Muscle layer of duodenum (tissue), 2 donors: ENCODE measurements at regions not wholly inside any gene's neighbourhood (a gene's known extent, or its start where the extent isn't known, plus 50 kb on each side); places are given as distances from the start of the nearest gene placed in this dataset.

Experiments
- H3K27ac ChIP-seq: one replicate; pipeline ENCODE4 v1.7.0; 2013; ENCODE audit warnings: mild to moderate bottlenecking, low read length
- H3K27me3 ChIP-seq: one replicate; pipeline ENCODE4 v1.7.0; 2013; ENCODE audit warnings: low read depth, mild to moderate bottlenecking, control low read depth, low read length
- H3K36me3 ChIP-seq, 2 donors: one replicate each; pipeline ENCODE4 v1.7.0; 2013; ENCODE audit warnings: low read length in 2 of 2, control low read depth in 1 of 2, mild to moderate bottlenecking in 1 of 2; ENCODE audit not compliant: insufficient read depth in 2 of 2, control insufficient read depth in 1 of 2
- H3K4me1 ChIP-seq, 2 donors: one replicate each; pipeline ENCODE4 v1.7.0; 2013; ENCODE audit warnings: low read length in 2 of 2, mild to moderate bottlenecking in 2 of 2, control low read depth in 1 of 2, moderate library complexity in 1 of 2; ENCODE audit not compliant: insufficient read depth in 2 of 2, control insufficient read depth in 1 of 2
- H3K4me3 ChIP-seq, 2 donors: one replicate each; pipeline ENCODE4 v1.7.0; 2013; ENCODE audit warnings: low read length in 2 of 2, low read depth in 1 of 2, mild to moderate bottlenecking in 1 of 2
- H3K9me3 ChIP-seq, 2 donors: one replicate each; pipeline ENCODE4 v1.7.0; 2013; ENCODE audit warnings: low read length in 2 of 2, control low read depth in 1 of 2, mild to moderate bottlenecking in 1 of 2; ENCODE audit not compliant: control insufficient read depth in 1 of 2
- donor health status: healthy.

GRCh38 chr7:116145245-116145852 lies 65.0 kb upstream of the TES start:
- Histone ChIP-seq H3K36me3 (no peaks in the 10 kb centered on the region), H3K9me3 (no peaks in the 10 kb centered on the region), H3K27ac (no peak overlapping the region)

GRCh38 chr7:116148108-116148507 lies 62.2 kb upstream of the TES start:
- Histone ChIP-seq H3K9me3 (no peaks in the 10 kb centered on the region), H3K4me3 (no peak overlapping the region), H3K36me3 (no peaks in the 10 kb centered on the region), H3K27me3 (no peaks in the 10 kb centered on the region), H3K4me1 (no peaks in the 10 kb centered on the region), H3K27ac (no peak overlapping the region)

More at GRCh38 chr7:116145245-116145852, 65.0 kb upstream of the TES start:
- Histone ChIP-seq H3K4me3 (no peak overlapping the region), H3K4me1 (no peaks in the 10 kb centered on the region), H3K27me3 (no peaks in the 10 kb centered on the region)

GRCh38 chr7:116148626-116149025 lies 61.7 kb upstream of the TES start:
- H3K9me3 ChIP-seq = no peaks in the 10 kb centered on the region
- H3K27me3 ChIP-seq = no peaks in the 10 kb centered on the region
- no peaks in the 10 kb centered on the region for H3K4me1 ChIP-seq
- H3K36me3 ChIP-seq = no peaks in the 10 kb centered on the region
- no peak overlapping the region for H3K4me3 ChIP-seq
- no peak overlapping the region for H3K27ac ChIP-seq

GRCh38 chr7:116150588-116150987 lies 59.8 kb upstream of the TES start:
- Histone ChIP-seq H3K27ac (no peak overlapping the region), H3K4me1 (no peaks in the 10 kb centered on the region), H3K36me3 (no peaks in the 10 kb centered on the region), H3K27me3 (no peaks in the 10 kb centered on the region), H3K9me3 (no peaks in the 10 kb centered on the region), H3K4me3 (no peak overlapping the region)

- no peaks in the 10 kb centered on the region for H3K36me3 ChIP-seq
- no peaks in the 10 kb centered on the region for H3K9me3 ChIP-seq
- no peaks in the 10 kb centered on the region for H3K4me1 ChIP-seq
- no peaks in the 10 kb centered on the region for H3K27me3 ChIP-seq
- H3K4me3 ChIP-seq = no peak overlapping the region
- no peak overlapping the region for H3K27ac ChIP-seq
Observed at GRCh38 chr7:116152276-116152675, 58.1 kb upstream of the TES start.

GRCh38 chr7:116153050-116153449 lies 57.3 kb upstream of the TES start:
- Histone ChIP-seq H3K4me3 (no peak overlapping the region), H3K4me1 (no peaks in the 10 kb centered on the region), H3K27me3 (no peaks in the 10 kb centered on the region), H3K36me3 (no peaks in the 10 kb centered on the region), H3K27ac (no peak overlapping the region), H3K9me3 (no peaks in the 10 kb centered on the region)

- H3K27me3 ChIP-seq = no peaks in the 10 kb centered on the region
- H3K36me3 ChIP-seq = no peaks in the 10 kb centered on the region
- H3K4me1 ChIP-seq = no peaks in the 10 kb centered on the region
- H3K9me3 ChIP-seq = no peaks in the 10 kb centered on the region
- no peak overlapping the region for H3K27ac ChIP-seq
- no peak overlapping the region for H3K4me3 ChIP-seq
Observed at GRCh38 chr7:116159711-116160110, 50.6 kb upstream of the TES start.
